ENCODE measurements at regions not wholly inside any gene's neighbourhood (a gene's known extent, or its start where the extent isn't known, plus 50 kb on each side); places are given as distances from the start of the nearest gene placed in this dataset.

DNA sequence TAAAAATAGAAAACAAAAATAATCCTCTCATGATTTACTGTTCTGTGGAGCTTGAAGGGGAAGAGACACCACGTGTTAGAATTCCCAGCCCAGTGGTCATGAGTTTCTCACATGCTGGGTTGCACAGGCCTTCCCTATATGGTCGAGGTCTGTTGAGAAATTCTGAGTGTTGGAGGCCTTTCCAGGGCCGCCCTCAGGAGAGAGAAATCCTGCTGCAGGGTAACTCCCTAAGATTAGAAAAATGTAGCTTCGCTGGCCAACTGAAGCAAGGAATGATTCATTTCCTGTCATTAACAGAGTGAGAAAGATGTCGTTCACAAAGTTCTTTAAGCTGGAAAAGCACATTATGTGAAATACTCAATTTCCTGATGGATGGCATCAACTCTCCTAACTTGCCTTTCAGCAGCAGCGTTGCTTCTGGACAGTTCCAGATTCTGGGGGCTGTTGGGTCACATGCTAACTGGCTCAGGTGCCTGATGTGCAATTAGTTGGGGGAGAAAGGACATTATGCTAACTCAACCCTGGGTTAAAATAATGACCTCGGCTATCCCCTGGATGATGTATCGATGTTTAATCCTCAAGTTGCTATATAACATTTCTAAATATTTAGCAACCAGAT lies 104.8 kb upstream of the CD180 start:
- no peak overlapping the region for H3K4me3 ChIP-seq (ENCODE audit: low read depth, low read length)
- TF ChIP-seq, protein P1, sequence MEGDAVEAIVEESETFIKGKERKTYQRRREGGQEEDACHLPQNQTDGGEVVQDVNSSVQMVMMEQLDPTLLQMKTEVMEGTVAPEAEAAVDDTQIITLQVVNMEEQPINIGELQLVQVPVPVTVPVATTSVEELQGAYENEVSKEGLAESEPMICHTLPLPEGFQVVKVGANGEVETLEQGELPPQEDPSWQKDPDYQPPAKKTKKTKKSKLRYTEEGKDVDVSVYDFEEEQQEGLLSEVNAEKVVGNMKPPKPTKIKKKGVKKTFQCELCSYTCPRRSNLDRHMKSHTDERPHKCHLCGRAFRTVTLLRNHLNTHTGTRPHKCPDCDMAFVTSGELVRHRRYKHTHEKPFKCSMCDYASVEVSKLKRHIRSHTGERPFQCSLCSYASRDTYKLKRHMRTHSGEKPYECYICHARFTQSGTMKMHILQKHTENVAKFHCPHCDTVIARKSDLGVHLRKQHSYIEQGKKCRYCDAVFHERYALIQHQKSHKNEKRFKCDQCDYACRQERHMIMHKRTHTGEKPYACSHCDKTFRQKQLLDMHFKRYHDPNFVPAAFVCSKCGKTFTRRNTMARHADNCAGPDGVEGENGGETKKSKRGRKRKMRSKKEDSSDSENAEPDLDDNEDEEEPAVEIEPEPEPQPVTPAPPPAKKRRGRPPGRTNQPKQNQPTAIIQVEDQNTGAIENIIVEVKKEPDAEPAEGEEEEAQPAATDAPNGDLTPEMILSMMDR (IDR thresholded peaks at IDR 0.05; ENCODE audit: low read depth, low read length), result no peak

DNA sequence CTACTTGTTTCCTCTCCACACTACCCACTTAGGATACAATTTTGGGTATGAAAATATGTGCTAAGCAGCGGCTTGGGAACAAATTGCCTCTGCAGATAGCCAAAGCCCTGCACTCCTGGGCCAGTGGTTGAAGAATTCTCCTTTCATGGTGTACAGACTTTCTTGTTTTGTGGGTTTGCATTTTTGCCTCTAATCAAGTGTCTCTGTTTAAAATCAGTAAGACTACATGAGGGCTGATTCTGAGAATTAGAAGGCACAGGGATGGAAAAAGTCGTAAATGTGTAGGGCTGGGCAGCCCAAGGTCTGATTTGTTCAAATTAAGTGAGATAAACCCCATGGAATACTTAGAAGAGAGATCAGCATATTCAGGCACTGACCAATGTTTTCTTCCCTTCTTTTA lies 103.7 kb upstream of the CD180 start:
- no peak overlapping the region for H3K4me3 ChIP-seq (ENCODE audit: low read depth, low read length)
- TF ChIP-seq, protein P1 (IDR thresholded peaks at IDR 0.05; ENCODE audit: low read depth, low read length), result no peak

DNA sequence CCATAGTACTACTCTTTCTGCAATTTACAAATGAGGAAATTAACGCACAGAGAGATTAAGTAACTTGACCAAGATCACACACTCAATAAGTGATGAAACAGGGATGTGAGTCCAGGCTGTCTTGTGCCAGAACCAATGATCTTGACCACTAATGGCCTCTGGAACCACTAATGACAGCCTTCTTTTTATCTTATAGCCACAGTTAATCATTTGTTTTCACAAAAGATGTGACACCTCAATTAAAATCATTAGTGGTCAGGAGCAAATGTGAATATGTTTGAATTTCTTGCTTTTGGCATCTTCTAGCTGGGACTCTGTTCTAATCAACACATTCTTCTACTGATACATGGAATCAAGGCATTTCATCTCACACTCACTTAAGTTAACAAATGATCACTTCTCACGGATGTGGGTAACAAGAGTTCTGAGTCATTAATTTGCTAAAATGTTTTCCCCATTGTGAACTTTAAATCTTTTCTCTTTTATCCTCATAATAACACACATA lies 102.7 kb upstream of the CD180 start:
- TF ChIP-seq, protein P1 (IDR thresholded peaks at IDR 0.05; ENCODE audit: low read depth, low read length), result no peak
- H3K4me3 ChIP-seq (ENCODE audit: low read depth, low read length), result no peak overlapping the region

DNA sequence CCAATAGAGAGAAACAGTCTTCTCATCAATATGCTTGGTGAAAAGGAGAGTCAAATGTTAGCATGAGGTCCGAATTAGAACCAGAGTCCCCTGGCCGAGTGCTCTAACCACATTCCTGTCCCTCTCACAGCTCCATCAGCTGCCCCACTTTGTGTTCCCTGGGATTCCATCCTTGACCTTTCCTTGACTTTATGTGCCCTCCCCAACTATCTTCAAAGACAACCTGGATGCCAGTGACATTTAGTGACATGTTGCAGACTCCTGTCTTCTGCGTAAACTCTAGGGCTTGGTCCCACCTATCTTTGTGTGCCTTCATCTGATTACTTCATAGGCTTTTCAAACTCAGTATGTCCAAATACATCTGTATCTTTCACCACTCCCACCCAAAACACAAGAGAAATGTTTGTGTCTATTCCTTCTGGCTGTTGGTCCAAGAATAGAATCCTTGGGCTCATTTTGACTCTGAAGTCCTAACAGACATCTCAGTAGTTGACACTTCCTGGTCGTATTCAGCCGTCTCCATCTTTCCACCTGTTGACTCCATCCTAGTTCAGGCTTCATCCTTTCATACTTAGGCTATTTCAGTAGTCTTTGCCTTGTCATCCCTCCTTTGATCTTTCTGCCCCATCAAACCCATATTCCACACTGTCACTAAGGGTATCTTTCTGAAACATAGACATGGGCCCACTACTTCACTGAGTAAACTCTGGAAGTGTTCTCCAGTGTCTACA lies 101.4 kb upstream of the CD180 start:
- TF ChIP-seq, protein P1 (IDR thresholded peaks at IDR 0.05; ENCODE audit: low read depth, low read length), result no peak
- no peak overlapping the region for H3K4me3 ChIP-seq (ENCODE audit: low read depth, low read length)

DNA sequence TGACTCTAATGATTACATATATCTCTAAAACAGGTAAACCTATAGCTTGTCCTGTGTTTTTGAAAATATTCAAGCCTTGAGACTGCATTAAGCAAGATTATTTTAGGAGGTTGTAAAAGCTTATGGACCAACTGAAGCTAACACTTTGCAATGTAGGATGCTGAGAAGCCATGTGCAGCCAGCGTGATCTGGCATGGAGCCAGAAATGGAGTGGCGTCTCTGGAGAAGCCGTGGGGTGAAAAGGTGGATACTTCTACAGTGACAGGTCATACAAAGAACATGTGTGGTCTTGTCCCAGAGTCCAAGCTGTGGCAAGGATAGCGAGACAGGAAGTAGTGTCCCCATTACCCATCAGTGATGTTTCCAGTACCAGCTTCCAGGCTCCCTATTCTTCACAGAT lies 100.8 kb upstream of the CD180 start:
- TF ChIP-seq, protein P1 (IDR thresholded peaks at IDR 0.05; ENCODE audit: low read depth, low read length), result no peak
- no peak overlapping the region for H3K4me3 ChIP-seq (ENCODE audit: low read depth, low read length)

DNA sequence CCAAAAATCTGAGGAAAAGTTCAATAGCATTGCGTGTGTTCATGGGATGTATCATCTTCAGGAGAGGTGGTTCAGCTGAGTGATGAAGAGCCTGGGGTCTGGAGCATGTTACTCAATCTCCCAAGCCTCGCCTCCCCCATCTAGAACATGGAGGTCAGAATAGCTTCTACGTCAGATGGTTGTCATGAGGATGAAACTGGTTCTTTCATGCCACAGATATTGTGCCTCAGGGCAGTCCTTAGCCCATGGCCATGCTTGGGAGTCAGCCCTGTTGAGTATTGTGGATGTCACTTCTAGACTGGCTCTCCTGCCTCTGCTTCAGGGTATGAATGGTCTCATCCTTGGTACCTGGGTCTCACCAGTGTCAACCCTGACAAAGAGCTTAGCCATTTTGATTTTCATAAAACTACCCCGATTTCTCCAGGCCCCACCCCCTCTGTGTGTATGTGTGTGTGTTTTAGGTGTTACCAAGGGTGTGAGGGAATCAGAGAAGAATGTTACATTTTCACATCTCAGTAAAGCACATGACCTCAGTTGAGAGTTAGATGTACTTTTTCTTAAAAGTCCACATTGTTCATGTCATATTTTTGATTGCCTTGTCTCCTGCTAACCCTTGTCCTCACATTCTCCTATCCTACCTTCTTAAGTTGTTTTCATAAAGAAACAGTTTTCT lies 97.8 kb upstream of the CD180 start:
- TF ChIP-seq, protein P1 (IDR thresholded peaks at IDR 0.05; ENCODE audit: low read depth, low read length), result no peak
- H3K4me3 ChIP-seq (ENCODE audit: low read depth, low read length), result no peak overlapping the region

DNA sequence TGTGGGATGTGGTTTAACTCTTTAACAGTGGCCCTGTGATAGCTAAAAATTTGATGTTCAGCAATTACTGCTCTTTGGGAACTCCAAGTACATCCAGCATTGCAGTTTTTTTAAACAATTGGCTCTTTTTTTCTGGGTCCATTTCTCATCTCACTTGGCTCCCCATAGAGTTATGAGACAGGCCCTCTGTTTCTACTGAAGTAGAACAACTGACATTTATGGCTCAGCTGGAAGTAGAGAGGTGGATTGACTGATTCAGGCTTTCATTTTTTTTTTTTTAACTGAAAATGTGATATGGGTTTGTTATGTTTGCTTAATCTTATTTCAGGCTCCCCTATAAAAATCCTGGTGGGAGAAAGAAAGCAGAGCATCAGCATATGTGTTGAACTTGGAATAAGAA lies 96.6 kb upstream of the CD180 start:
- TF ChIP-seq, protein P1 (IDR thresholded peaks at IDR 0.05; ENCODE audit: low read depth, low read length), result no peak
- H3K4me3 ChIP-seq (ENCODE audit: low read depth, low read length), result no peak overlapping the region
